Activated CD8-positive, alpha-beta T cell treated with anti-CD3 and anti-CD28 coated beads for 36 hours (primary cell): ENCODE measurements at regions not wholly inside any gene's neighbourhood (a gene's known extent, or its start where the extent isn't known, plus 50 kb on each side); places are given as distances from the start of the nearest gene placed in this dataset.

Source experiments
- ATAC-seq: fragments of 200-7000 bp; cut with Tn5 transposase; one replicate; pipeline ENCODE4 v1.10.0; 2021; ENCODE audit warnings: mild to moderate bottlenecking, moderate library complexity
- CTCF ChIA-PET: fragments of 350-600 bp; sonication (Branson Sonifier 250); formaldehyde crosslinking; loops from one replicate; lab custom pipeline; 2021; ENCODE audit warnings: antibody characterized with exemption; lab: Charles Lee
- POLR2A ChIA-PET: fragments of 350-600 bp; sonication (Branson Sonifier 250); formaldehyde crosslinking; loops from one replicate; lab custom pipeline; 2021; ENCODE audit warnings: antibody characterized with exemption; lab: Charles Lee
- DNase-seq: peaks from one replicate; pipeline ENCODE4 v3.0.0-alpha.2; 2020
- H3K27ac Mint-ChIP-seq: one replicate; pipeline ENCODE4 v1.8.0; 2021; ENCODE audit warnings: mild to moderate bottlenecking, mixed read lengths
- H3K27me3 Mint-ChIP-seq: one replicate; pipeline ENCODE4 v1.8.0; 2021; ENCODE audit warnings: mixed read lengths
- H3K36me3 Mint-ChIP-seq: one replicate; pipeline ENCODE4 v1.8.0; 2021; ENCODE audit warnings: low read depth, mixed read lengths
- H3K4me1 Mint-ChIP-seq: one replicate; pipeline ENCODE4 v1.8.0; 2021; ENCODE audit warnings: low read depth, mixed read lengths
- H3K4me3 Mint-ChIP-seq: one replicate; pipeline ENCODE4 v1.8.0; 2021; ENCODE audit warnings: mild to moderate bottlenecking, moderate library complexity, mixed read lengths
- H3K9me3 Mint-ChIP-seq: one replicate; pipeline ENCODE4 v1.8.0; 2021; ENCODE audit warnings: mixed read lengths
- intact Hi-C: fragments of 100-400 bp; cut with micrococcal nuclease; formaldehyde crosslinking; loops from one replicate; pipeline ENCODE4 v1.10.0; 2022
- TF ChIP-seq, protein P1 (sequence below): fragments of 200-600 bp; IDR thresholded peaks from one replicate; pipeline ENCODE4 v1.8.0; 2022; ENCODE audit warnings: antibody characterized with exemption, mild to moderate bottlenecking

DNA sequence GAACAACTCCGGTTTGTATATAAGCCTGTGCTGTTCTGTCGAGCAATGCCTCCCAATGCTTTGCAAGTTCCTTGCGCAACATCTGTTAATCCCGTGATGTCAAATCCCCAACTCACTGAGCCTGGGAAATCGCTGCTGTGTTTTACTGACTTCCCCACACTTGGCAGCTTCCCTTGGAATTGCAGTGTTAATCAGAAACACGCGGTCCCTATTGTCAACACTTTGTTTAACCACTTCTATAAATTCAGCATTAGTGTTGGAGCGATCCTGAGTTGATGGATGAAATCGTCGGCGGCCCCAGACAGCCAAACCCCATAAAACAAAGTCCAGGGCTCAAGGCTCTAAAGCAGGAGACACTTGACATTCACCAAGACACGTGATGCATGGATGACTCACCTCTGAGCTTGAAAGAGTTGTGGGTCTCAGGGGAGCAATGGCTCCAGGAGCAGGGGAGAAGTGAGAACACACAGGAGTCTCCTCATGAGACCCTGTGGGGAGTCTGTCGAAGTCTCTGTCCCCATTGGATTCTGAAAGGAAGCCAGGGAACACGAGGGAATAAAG lies 555.3 kb downstream of the MIAT start:
- Mint-ChIP-seq H3K9me3 (no peaks in the 10 kb centered on the region), H3K4me1 (peaks cover 4% of the 10 kb centered on the region), H3K36me3 (no peaks in the 10 kb centered on the region), H3K27me3 (peaks cover 21% of the 10 kb centered on the region), H3K27ac (no peak overlapping the region), H3K4me3 (no peak overlapping the region)
- ChIA-PET CTCF (no interaction called here), POLR2A (no interaction called here)
- ATAC-seq (no peak), DNase-seq (peak; percentile 10)
- TF ChIP-seq, protein P1, sequence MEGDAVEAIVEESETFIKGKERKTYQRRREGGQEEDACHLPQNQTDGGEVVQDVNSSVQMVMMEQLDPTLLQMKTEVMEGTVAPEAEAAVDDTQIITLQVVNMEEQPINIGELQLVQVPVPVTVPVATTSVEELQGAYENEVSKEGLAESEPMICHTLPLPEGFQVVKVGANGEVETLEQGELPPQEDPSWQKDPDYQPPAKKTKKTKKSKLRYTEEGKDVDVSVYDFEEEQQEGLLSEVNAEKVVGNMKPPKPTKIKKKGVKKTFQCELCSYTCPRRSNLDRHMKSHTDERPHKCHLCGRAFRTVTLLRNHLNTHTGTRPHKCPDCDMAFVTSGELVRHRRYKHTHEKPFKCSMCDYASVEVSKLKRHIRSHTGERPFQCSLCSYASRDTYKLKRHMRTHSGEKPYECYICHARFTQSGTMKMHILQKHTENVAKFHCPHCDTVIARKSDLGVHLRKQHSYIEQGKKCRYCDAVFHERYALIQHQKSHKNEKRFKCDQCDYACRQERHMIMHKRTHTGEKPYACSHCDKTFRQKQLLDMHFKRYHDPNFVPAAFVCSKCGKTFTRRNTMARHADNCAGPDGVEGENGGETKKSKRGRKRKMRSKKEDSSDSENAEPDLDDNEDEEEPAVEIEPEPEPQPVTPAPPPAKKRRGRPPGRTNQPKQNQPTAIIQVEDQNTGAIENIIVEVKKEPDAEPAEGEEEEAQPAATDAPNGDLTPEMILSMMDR, result no peak
- intact Hi-C loops, result no loop called here

DNA sequence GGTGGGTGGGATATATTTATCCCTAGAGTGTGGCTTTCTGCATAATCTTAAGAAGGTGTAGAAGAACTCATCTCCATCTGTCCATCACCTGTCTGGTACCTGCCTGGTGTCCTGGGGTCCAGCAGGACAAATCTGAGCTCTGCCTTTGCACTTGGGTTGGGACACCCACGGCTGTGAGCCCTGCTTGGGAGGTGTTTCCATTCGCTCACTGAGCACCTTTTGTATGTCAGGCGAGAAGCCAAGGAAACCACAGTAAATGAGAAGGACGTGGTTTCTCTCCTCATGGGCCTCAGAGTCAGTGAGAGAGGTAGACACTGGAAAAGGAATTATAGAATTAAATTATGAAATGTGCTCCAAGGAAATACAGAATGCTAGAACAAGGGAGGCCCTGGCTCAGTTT lies 555.9 kb downstream of the MIAT start:
- intact Hi-C loops, result no loop called here
- Mint-ChIP-seq H3K27ac (no peak overlapping the region), H3K4me3 (no peak overlapping the region), H3K27me3 (peaks cover 22% of the 10 kb centered on the region), H3K4me1 (peaks cover 4% of the 10 kb centered on the region), H3K9me3 (no peaks in the 10 kb centered on the region), H3K36me3 (no peaks in the 10 kb centered on the region)
- TF ChIP-seq, protein P1, result no peak
- DNase-seq (no peak), ATAC-seq (no peak)
- POLR2A ChIA-PET, result no interaction called here
- CTCF ChIA-PET, result no interaction called here

DNA sequence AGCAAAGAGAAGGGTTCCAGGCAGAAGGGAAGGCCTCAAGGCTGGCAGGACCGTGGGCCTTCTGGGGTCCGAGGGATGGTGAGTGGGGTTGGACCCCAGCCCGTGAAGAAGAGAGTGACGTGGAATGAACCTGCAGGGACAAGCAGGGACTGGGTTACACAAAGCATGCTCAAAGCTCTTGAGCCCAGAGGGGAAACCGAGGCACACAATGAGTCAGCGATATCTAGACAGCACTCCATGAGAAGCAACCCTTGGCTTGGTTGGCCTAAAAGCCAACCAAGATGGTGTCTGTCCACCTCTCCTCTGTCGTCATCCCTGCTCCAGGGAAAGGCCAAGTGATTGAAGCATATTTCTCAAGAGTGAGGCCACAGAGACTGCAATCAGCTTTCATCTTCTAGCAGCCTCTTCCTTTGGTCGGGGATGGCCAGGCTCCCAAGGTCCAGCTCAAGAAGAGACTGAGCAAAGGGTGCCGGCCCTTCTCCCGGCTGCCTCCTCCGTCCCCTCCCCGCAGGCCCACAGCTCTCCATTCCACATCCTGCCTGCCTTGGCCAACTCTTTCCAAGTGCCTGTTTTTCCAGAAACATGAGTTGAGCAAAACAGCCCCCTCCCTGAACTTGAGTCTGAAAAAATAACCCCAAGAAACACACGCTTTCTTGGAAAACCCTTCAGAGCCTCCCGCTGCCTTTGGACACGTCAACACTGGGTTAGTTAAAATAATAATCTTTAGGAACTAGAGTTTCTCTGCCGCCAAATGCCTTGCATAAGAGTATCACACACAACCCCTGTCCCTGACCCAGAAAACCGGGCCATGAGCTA lies 556.6 kb downstream of the MIAT start:
- intact Hi-C loops, result no loop called here
- Mint-ChIP-seq H3K27ac (no peak overlapping the region), H3K27me3 (peaks cover 26% of the 10 kb centered on the region), H3K36me3 (no peaks in the 10 kb centered on the region), H3K4me1 (peaks cover 4% of the 10 kb centered on the region), H3K4me3 (no peak overlapping the region), H3K9me3 (no peaks in the 10 kb centered on the region)
- TF ChIP-seq, protein P1, result no peak
- DNase-seq, result no peak
- ATAC-seq, result no peak
- CTCF ChIA-PET, result no interaction called here
- POLR2A ChIA-PET, result no interaction called here

DNA sequence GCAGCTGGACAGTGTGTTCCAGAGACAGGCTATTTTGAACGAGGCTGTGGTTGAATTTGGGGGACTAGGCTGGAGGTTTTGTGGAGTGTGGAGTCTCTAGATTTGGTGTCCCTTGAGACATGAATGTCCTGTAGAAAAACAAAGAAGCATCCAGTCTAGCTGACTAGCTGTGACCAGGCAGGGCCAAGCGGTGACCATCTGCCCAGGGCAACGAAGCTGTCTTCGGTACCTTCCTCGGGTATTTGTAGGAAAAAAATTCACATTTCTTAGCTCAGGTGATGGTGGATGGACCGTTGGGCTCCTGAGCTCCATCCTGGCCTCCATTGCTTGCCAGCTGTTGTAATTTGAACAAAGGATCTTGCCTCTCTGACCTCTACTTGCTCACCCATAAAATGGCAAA lies 557.3 kb downstream of the MIAT start:
- Mint-ChIP-seq H3K27me3 (peaks cover 25% of the 10 kb centered on the region), H3K4me3 (no peak overlapping the region), H3K27ac (no peak overlapping the region), H3K9me3 (no peaks in the 10 kb centered on the region), H3K4me1 (peaks cover 4% of the 10 kb centered on the region), H3K36me3 (no peaks in the 10 kb centered on the region)
- POLR2A ChIA-PET, result no interaction called here
- intact Hi-C loops, result no loop called here
- no peak for ATAC-seq
- DNase-seq, result no peak
- CTCF ChIA-PET, result no interaction called here
- TF ChIP-seq, protein P1, result no peak

DNA sequence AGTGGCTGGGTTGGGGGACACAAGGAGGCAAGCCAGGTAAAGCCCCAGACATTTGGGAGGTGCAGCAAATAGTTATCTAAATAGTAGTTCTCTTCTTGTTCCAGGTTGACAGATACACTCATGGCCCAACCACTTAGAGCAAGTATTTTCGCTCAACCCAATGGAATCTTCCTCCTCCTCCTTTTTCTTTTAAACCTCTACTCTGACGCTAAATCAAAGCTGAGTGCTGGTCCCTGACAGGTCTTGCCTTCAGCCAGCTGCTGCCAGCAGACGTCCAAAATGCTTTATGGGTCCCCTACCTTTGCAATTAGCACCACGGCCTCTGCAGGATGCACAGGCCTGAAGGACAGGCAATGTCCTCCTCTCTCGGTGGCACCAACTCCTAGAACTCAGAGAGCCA lies 558.5 kb downstream of the MIAT start:
- no peaks in the 10 kb centered on the region for H3K9me3 Mint-ChIP-seq
- H3K4me1 Mint-ChIP-seq, result peaks cover 4% of the 10 kb centered on the region
- H3K4me3 Mint-ChIP-seq, result no peak overlapping the region
- no peak for DNase-seq
- ChIA-PET POLR2A (no interaction called here), CTCF (no interaction called here)
- H3K27ac Mint-ChIP-seq, result no peak overlapping the region
- H3K27me3 Mint-ChIP-seq, result peaks cover 23% of the 10 kb centered on the region
- H3K36me3 Mint-ChIP-seq, result no peaks in the 10 kb centered on the region
- ATAC-seq, result no peak
- TF ChIP-seq, protein P1, result no peak
- intact Hi-C loops, result no loop called here
